NCI-H460 (cell line): ENCODE measurements at regions not wholly inside any gene's neighbourhood (a gene's known extent, or its start where the extent isn't known, plus 50 kb on each side); places are given as distances from the start of the nearest gene placed in this dataset.
"Not testable (repeated sequence)": the region's sequence is repeated elsewhere in the genome, so short reads cannot be mapped to it uniquely, and the experiment has no call there.

Source experiments
- DNase-seq: peaks from one replicate; pipeline ENCODE4 v3.0.0-alpha.2; 2016; ENCODE audit warnings: low read depth; ENCODE audit errors: extremely low read depth
- small RNA-seq, 2 experiments: library from RNA; depleted of rRNA; stranded (forward); fragments of <200 nt; gene quantifications; one replicate each; pipeline ENCODE3, GENCODE V24; 2014

GRCh38 chr20:7803411-7804151 is 136.7 kb downstream of the HAO1 start:
- not testable (repeated sequence) for DNase-seq

- no peak for DNase-seq
Observed at GRCh38 chr20:7806831-7807230, 133.4 kb downstream of the HAO1 start.

GRCh38 chr20:7817286-7817685 is 123.0 kb downstream of the HAO1 start:
- no peak for DNase-seq

GRCh38 chr20:7818477-7818876 is 121.8 kb downstream of the HAO1 start:
- no peak for DNase-seq

GRCh38 chr20:7820897-7821296 is 119.4 kb downstream of the HAO1 start:
- no peak for DNase-seq

GRCh38 chr20:7822772-7823171 is 117.5 kb downstream of the HAO1 start:
- no peak for DNase-seq

GRCh38 chr20:7828437-7828836 is 111.8 kb downstream of the HAO1 start:
- no peak for DNase-seq

- no peak for DNase-seq
Observed at GRCh38 chr20:7829031-7829430, 111.2 kb downstream of the HAO1 start.

GRCh38 chr20:7829776-7830175 is 110.5 kb downstream of the HAO1 start:
- DNase-seq, result no peak

Small RNA genes in the stretch of these regions (small RNA-seq; reads per million reads assigned to genes)
- gene MIR8062 (0 reads per million in 2 experiments), gene RN7SL547P (0 reads per million in 2 experiments)
